PFSK-1 (cell line): ENCODE measurements at regions not wholly inside any gene's neighbourhood (a gene's known extent, or its start where the extent isn't known, plus 50 kb on each side); places are given as distances from the start of the nearest gene placed in this dataset.

ENCODE experiments used
- POLR2AphosphoS5 ChIP-seq: IDR thresholded peaks from 2 replicates; pipeline ENCODE4 v1.6.1; 2012; ENCODE audit warnings: low read depth, mild to moderate bottlenecking, control low read depth, low read length, moderate library complexity
- SIN3A ChIP-seq: IDR thresholded peaks from 2 replicates; pipeline ENCODE4 v1.6.1; 2012; ENCODE audit warnings: mild to moderate bottlenecking, low read length, moderate library complexity, borderline replicate concordance; ENCODE audit not compliant: insufficient read depth

- TF ChIP-seq POLR2AphosphoS5 (no peak), SIN3A (no peak)
These were observed 541.1 kb downstream of the EFNB2 start for GRCh38 chr13:105994340-105994739.
